K562 (cell line): ENCODE measurements at regions not wholly inside any gene's neighbourhood (a gene's known extent, or its start where the extent isn't known, plus 50 kb on each side); places are given as distances from the start of the nearest gene placed in this dataset.

ENCODE experiments used
- ARID3B ChIP-seq: fragments of 250-450 bp; sonication (Bioruptor Pico); IDR thresholded peaks from 2 replicates; pipeline ENCODE4 v1.4.0; 2020; ENCODE audit warnings: borderline replicate concordance
- BCLAF1 ChIP-seq, 2 experiments: fragments of 450-650 bp in 1 of 2; IDR thresholded peaks; 2 replicates each; pipeline ENCODE4 v1.6.1; 2011 to 2017; ENCODE audit warnings: low read depth in 2 of 2, antibody characterized with exemption in 1 of 2, borderline replicate concordance in 1 of 2, low read length in 1 of 2, mild to moderate bottlenecking in 1 of 2, mixed read lengths in 1 of 2; ENCODE audit not compliant: control insufficient read depth in 1 of 2
- HDAC2 ChIP-seq: fragments of 450-650 bp; IDR thresholded peaks from 2 replicates; pipeline ENCODE4 v1.6.1; 2016; ENCODE audit warnings: mild to moderate bottlenecking
- IFI16 ChIP-seq: fragments of 250-450 bp; sonication (Bioruptor Pico); IDR thresholded peaks from 2 replicates; pipeline ENCODE4 v2.1.2; 2022; ENCODE audit warnings: mild to moderate bottlenecking, inconsistent platforms
- KHSRP ChIP-seq: fragments of 450-650 bp; IDR thresholded peaks from 2 replicates; pipeline ENCODE4 v1.6.1; 2017
- MCM3 ChIP-seq: fragments of 450-650 bp; IDR thresholded peaks from 2 replicates; pipeline ENCODE4 v1.6.1; 2016
- REST ChIP-seq, 2 experiments: fragments of 450-650 bp; formaldehyde crosslinking in 1 of 2; IDR thresholded peaks; 2 replicates each; pipeline versions ENCODE4 v1.4.0 to v1.6.1; 2014 to 2020; ENCODE audit warnings: mild to moderate bottlenecking in 2 of 2, borderline replicate concordance in 1 of 2, low read depth in 1 of 2
- TRIM28 ChIP-seq: fragments of 450-650 bp; IDR thresholded peaks from 2 replicates; pipeline ENCODE4 v1.6.1; 2017
- ZEB2 ChIP-seq: fragments of 450-650 bp; IDR thresholded peaks from 2 replicates; pipeline ENCODE4 v1.6.1; 2016
- ZNF143 ChIP-seq: sonication (generic); formaldehyde crosslinking; IDR thresholded peaks from 2 replicates; pipeline ENCODE4 v1.9.0; 2022; ENCODE audit warnings: mild to moderate bottlenecking, missing genetic modification reagents

GRCh38 chr15:94600505-94600904 is 369.1 kb downstream of the MCTP2 start (continued):
- TF ChIP-seq REST (IDR thresholded peaks at IDR 0.05; ENCODE audit: borderline replicate concordance) (no peak), REST (CRISPR knock-in tag; IDR thresholded peaks at IDR 0.05; ENCODE audit: low read depth) (no peak), TRIM28 (no peak), ARID3B (CRISPR knock-in tag) (no peak), IFI16 (no peak), HDAC2 (no peak), ZEB2 (no peak), MCM3 (no peak), ZNF143 (CRISPR knock-in tag) (no peak), BCLAF1 (IDR thresholded peaks at IDR 0.05; ENCODE audit: borderline replicate concordance in 1 of 2, control insufficient read depth in 1 of 2, low read depth in 2 of 2, low read length in 1 of 2) (no peak), KHSRP (no peak)
